SK-N-SH treated with all-trans-retinoic acid at 6 μM for 48 hours (cell line): ENCODE measurements at regions not wholly inside any gene's neighbourhood (a gene's known extent, or its start where the extent isn't known, plus 50 kb on each side); places are given as distances from the start of the nearest gene placed in this dataset.

ENCODE experiments used
- ISL1 ChIP-seq: fragments of 250-450 bp; sonication (Bioruptor Pico); IDR thresholded peaks from 2 replicates; pipeline ENCODE4 v2.1.2; 2022; ENCODE audit warnings: mild to moderate bottlenecking, moderate library complexity
- OSR1 ChIP-seq: fragments of 250-450 bp; sonication (Bioruptor Pico); IDR thresholded peaks from 2 replicates; pipeline ENCODE4 v1.8.0; 2022; ENCODE audit warnings: moderate library complexity, mild to moderate bottlenecking, inconsistent platforms
- TCF4 ChIP-seq: fragments of 250-450 bp; sonication (Bioruptor Pico); IDR thresholded peaks from 2 replicates; pipeline ENCODE4 v1.8.0; 2021; ENCODE audit warnings: mild to moderate bottlenecking, moderate library complexity, borderline replicate concordance
- TOX ChIP-seq: fragments of 250-450 bp; sonication (Bioruptor Pico); IDR thresholded peaks from 2 replicates; pipeline ENCODE4 v1.8.0; 2021; ENCODE audit warnings: mild to moderate bottlenecking, moderate library complexity, borderline replicate concordance

DNA sequence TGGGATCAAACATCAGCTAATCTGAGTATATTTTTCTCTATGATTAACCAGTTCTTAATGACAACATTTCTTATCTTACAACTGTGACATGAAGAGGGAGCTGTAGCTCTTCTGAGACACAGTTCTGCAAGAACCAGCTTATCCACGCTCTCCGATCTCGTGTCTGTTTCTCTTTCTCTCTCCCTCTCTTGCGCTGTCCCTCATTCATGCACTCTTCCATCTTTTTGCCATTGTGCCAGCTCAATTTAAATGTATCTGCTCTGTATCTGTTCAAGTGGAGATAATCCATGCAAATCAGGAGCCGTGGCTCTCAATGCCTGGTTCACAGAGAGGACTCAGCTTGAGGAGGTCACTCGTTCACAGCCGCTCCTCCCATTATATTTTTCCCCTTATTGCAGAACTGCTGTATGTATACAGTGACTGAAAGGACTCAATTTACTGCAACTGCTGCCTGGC lies 494.7 kb upstream of the ADGRL2 start:
- TF ChIP-seq TCF4 (CRISPR knock-in tag): peak; percentile 26; the same call in 1 of the 2 replicates
- TF ChIP-seq ISL1: no peak
- TF ChIP-seq OSR1 (CRISPR knock-in tag): no peak
- no peak for TF ChIP-seq TOX (CRISPR knock-in tag)
